ENCODE measurements at regions not wholly inside any gene's neighbourhood (a gene's known extent, or its start where the extent isn't known, plus 50 kb on each side); places are given as distances from the start of the nearest gene placed in this dataset.

DNA sequence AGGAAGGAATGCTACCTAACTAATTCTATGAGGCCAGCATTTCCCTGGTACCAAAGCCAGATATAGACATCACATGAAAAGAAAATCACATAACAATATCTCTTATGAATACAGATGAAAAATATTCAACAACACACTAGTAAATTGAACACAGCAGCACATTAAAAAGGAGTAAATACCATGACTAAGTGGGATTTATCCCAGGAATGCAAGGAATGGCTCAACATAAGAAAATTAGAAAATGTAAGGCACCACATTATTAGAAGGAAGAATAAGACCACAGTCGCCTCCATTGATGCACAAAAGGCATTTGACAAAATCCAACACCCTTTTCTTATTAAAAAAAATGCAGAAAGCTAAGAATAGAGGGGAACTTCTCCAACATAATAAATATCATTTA is 133.9 kb downstream of the TTC32 start:
- no peak for TF ChIP-seq TAF1 (IDR thresholded peaks at IDR 0.05; ENCODE audit: borderline replicate concordance, insufficient read depth, low read length)
- TF ChIP-seq POLR2AphosphoS5 (IDR thresholded peaks at IDR 0.05; ENCODE audit: low read depth, low read length): no peak
- TF ChIP-seq SIN3A (IDR thresholded peaks at IDR 0.05; ENCODE audit: borderline replicate concordance, insufficient read depth, low read length): no peak
- no peak for TF ChIP-seq REST (IDR thresholded peaks at IDR 0.05; ENCODE audit: insufficient read depth in 1 of 2, low read depth in 2 of 2, low read length in 2 of 2)

Data from PFSK-1 (cell line).